Inflammatory macrophage (primary cell): ENCODE measurements at regions not wholly inside any gene's neighbourhood (a gene's known extent, or its start where the extent isn't known, plus 50 kb on each side); places are given as distances from the start of the nearest gene placed in this dataset.
"Not testable (repeated sequence)": the region's sequence is repeated elsewhere in the genome, so short reads cannot be mapped to it uniquely, and the experiment has no call there.

Experiments
- DNase-seq, 2 donors: peaks; one replicate each; pipeline ENCODE4 v3.0.0-alpha.2; 2020 to 2022

DNA sequence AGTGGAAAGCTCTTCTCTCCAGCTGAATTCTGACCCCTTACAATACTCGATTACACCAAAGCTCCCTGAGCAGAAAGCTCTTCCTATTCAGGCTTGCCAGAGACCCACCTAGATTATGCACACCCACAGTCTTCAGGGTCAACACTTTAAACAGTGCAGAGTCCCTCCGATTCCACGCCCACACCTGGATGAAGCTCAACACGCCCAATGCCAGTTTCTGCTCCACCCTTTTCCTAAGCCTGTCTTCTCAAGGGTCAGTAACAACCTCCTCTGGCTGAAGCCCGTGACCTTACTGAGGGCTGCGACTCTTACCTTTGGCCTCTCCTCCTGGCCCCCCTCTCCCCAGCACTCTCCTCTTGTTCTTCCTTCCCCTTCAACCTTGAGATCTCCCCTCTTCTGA is 492.0 kb upstream of the SALL3 start:
- DNase-seq = no peak

DNA sequence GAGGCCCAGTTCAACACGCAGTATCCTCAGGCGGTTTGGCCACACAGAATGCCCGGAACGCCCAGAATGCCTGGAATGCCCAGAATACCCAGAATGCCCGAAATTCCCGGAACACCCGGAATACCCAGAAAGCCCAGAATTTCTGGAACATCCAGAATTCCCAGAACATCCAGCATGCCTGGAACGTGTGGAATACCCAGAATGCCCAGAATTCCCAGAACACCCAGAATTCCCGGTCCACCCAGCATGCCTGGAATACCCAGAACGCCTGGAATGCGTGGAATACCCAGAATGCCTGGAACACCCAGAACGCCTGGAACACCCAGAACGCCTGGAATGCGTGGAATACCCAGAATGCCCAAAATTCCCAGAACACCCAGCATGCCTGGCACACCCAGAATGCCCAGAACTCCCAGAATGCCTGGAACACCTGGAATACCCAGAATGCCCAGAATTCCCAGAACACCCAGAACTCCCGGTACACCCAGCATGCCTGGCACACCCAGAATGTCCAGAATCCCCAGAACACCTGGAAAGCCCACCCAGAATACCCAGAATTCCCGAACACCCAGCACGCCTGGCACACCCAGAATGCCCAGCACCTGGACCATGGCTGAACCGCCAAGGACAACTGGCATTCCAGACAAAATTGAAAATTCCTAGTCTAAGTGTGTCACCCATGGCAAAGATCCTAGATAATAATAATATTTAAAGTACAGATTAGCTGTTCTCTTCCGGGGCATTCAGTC is 487.4 kb upstream of the SALL3 start:
- no peak for DNase-seq

DNA sequence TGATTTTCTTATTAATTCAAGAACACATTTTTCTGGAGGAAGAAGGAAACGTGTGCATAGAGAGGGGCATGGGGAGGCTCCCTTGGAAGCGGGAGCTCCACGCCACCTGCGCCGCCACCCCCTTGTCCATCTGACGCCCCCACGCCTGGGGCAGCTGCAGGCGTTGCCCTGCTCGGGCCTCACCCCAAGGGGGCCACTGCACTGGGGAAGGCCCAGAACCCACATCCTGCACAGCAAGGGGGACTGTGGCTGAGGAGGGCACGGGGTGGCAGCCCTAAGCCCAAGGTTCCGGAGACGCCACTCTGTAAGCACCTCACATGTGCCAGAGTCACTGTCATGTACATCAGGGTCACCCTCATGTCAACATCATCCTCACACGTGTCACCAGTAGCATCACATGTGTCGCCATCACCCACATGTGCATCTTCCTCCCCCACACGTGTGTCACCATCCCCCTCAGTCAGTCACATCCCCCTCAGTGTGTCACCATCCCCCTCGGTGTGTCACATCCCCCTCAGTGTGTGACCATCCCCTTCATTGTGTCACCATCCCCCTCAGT is 486.7 kb upstream of the SALL3 start:
- no peak for DNase-seq

DNA sequence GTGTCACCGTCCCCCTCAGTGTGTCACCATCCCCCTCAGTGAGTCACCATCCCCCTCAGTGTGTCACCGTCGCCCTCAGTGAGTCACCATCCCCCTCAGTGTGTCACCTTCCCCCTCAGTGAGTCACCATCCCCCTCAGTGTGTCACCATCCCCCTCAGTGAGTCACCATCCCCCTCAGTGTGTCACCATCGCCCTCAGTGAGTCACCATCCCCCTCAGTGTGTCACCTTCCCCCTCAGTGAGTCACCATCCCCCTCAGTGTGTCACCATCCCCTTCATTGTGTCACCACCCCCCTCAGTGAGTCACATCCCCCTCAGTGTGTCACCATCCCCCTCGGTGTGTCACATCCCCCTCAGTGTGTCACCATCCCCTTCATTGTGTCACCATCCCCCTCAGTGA is 486.1 kb upstream of the SALL3 start:
- DNase-seq = not testable (repeated sequence)

DNA sequence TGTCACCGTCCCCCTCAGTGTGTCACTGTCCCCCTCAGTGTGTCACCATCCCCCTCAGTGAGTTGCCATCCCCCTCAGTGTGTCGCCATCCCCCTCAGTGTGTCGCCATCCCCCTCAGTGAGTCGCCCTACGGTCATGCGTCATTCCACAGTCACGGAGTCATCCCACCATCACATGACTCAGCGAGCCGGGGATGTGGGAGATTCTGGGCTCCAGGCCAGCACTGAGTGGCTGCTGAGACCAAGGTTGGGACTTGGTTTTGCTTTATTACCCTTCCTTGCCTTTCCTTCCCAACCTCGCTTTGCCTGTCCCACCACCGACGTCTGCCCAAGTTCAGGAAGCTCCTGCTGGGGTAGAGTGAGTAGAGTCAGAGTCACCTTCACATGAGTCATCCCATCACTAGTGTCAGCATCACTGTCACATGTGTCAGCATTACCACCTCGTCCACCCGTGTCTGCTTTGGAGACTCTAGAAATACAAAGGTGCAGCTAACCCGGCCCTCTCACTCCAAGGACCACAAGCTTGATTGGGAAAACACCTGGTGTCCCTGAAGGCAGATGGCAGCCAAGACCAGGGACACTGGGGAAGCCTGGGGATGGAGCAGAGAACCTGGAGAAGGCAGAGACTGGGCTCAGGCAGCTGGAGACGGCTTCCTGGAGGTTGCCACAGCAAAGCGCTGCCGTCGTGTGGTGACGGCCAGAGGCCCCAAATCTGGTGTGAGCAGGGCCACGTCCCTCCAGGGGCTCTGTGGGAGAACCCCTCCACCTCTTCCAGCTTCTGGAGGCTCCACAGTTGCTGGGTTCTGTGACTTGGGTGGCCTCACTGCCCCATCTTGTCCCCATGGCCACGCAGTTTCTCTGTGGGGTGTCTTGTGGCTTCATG is 485.2 kb upstream of the SALL3 start:
- DNase-seq = no peak

DNA sequence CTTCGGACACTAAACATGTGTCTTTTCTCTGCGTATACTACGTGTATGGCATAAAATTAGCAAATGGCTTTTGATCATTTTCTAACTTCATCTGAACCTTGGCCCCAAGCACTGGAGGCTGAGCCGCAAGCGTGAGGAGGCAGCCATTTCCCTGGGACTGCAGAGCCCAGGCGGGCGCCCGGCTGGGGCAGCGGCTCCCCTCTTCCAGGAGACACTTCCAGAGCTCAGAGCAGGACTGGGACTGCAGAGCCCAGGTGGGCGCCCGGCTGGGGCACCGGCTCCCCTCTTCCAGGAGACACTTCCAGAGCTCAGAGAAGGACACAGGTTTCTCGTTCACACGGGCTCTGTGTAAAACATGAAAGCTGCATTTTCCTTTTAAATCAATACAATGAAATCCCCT is 484.1 kb upstream of the SALL3 start:
- DNase-seq = no peak

DNA sequence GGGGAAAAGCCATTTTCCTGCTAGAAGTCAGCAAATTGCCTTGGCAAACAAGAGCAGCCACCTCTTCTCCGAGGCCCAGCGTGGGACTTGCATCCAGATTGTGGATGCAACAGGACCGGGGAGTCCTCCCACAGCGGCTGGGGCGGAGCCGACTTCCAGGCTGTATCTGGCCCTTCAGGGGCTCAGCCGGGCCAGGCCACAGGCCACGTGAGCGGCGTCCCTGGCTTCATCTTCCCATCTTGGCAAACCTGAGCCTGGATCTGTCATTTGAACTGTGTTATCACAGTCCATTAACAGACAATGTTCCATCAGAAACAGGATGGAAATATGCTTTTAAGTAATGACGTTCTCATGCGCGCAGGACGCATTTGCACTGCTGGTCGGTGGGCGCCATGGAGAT is 483.5 kb upstream of the SALL3 start:
- no peak for DNase-seq

DNA sequence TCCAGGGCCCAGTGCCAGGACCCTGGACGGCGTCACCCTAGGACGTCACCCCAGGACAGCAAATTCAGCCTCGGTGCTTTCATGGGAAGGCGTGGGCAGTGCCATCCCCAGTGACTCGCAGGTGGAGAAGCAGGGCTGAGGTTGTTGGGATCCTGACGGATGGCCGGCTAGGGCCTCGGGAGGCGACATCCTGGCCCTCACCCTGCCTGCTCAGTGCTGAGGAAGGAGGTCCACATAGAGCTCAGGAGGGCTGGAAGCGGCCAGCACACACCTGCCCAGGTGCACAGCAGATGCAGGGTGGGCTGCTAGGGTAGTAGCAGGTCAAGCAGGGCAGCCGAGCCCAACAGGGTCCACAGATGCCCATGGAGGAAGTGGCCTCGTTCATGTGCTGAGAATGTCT is 482.0 kb upstream of the SALL3 start:
- DNase-seq = no peak

DNA sequence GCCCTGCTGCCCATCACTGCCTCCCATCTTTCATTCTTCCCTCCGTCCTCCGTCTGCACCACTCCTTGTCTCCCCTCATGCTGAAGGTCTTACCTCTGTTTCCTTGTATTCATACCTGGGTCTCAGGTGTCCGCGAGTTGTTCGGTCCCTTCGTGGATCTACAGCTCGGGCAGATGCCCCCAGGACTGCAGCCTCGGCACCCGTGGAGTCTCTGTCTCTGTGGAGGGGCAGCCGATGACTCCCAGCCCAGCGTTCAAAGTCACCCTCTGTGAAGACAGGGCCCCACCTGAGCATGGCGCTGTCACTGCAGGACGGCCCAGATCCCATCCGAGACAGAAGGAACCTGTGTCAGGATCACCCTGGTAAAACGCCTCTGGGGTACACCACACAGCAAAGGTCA is 480.0 kb upstream of the SALL3 start:
- no peak for DNase-seq

DNA sequence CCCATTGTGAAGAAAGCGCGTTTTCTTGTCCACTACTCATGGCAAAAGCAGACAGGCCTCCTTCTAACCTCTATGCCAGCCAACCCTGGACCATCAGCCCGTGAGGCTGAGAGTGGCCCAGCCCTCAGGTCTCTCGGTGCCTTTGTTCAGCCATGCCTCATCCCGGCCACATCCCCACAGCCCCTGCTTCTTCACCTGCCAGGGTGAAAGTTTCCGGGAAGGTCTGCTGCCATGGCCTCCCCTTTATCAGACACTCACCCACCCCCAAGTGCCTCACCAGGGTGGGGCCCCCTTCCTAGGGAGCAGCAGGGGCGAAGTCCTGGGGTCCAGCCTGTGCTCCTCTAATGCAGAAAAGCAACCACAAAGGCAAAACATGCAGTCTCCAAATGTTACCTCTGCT is 478.4 kb upstream of the SALL3 start:
- DNase-seq = no peak

DNA sequence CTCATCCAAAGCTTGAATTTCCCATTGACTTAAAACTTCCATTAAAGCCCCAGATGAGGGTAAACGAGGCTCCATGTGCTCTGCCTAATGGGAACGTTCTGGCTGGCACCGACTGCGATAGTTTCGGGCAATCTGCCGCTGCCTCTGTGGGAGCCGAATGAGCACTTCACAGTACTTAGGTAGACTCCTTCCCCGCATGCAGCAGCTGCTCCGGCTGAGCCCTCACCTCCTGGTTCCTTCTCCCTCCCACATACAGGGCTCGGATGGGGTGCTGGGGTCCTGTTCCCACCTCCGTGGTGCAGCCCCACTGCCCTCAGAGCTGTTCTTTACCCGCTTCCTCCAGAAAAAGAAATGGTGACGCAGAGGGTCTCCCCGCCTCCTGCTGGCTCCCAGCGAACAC is 476.5 kb upstream of the SALL3 start:
- DNase-seq = no peak

DNA sequence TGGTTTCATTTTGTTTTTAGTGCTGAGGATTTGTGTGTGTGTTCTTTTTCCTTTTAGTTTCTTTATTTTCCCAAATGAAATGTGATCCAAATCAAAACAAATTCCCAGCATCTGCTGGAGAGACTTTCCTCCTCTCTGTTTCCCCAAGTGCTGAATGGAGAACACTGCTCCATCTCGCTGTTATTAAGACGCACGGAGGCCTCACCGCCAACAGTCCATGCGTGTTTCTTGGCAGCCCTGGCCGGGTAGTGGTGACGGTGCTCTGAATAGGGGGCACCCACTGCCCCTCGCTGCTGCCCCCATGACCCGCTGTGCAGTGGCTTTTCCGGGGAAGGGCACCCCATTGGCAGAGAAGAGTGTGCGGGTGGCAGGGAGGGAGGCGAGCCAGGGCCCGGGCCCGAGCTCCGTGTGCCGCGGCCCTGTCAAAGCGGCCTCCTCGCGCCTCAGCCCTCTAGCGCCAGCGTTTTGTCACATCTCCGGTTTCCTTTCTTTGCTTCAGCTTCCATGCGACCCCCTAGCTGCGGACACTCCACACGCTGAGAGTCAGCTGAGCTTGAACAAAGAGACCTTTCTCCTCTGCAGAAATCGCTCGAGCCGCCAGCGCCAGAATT is 473.7 kb upstream of the SALL3 start:
- no peak for DNase-seq

DNA sequence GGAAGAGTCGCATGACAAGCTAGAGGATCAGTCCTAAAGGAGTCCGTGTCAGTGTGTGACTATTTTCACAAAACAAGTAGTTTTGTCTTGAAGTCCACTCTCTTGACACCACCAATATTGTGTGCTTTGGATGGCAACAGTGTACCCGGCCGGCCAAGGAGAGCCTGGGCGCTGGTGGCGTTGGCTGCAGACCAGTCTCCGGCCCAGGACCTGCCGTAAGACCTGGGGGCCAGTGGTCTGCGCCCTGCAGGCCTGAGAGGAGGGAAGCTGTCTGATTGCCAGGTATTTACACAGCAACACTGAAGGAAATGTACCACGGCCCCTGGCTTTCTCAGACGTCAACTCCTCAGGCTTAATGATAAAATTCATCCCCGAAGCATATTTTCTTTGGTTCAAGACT is 472.4 kb upstream of the SALL3 start:
- DNase-seq = no peak

DNA sequence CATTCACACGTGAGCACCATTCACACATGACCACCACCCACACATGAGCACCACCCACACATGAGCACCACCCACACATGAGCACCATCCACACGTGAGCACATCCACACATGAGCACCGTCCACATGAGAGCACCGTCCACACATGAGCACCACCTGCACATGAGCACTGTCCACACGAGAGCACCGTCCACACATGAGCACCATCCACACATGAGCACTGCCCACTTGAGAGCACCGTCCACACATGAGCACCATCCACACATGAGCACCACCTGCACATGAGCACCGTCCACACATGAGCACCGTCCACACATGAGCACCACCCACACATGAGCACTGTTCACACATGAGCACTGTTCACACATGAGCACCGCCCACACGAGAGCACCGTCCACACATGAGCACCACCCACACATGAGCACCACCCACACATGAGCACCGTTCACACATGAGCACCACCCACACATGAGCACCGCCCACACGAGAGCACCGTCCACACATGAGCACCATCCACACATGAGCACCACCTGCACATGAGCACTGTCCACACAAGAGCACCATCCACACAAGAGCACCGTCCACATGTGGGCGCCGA is 471.3 kb upstream of the SALL3 start:
- not testable (repeated sequence) for DNase-seq

DNA sequence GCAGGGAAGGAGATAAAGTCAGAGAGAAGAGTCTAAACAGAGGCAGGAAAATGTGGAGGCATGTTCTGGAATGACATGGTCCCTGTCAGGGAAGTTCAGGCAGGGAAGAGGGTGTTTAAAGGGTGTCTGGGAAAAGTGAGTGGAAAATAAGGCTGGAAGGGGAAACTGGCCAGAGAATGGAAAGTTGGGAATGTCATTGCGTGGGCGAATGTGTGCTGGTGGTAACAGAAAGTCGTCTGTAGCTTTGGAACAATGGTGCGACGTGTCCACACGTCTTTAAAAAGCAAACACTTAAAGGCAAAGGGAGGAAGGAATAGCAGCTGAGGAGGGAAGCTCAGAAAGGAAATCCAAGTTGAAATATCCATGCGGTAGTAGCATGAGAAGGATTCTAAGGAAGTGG is 469.5 kb upstream of the SALL3 start:
- DNase-seq = no peak

DNA sequence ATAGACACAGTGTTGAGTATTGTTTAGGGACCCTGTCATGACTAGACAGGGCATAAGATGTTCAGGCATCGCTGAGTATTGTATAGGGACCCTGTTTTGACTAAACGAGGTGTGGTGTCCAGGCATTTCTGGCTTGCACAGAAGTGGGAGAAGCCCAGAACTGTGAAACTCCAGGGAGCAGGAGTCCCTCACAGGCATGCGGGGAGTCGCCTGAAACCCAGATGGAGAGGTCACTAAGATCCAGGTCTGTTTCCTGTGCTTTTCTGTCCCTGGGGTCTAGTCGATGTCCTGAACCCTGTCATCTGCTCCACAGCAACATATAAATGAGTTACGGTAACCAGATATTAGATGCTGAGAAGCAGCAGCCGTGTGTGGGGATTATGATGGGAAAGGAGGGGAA is 469.0 kb upstream of the SALL3 start:
- no peak for DNase-seq

DNA sequence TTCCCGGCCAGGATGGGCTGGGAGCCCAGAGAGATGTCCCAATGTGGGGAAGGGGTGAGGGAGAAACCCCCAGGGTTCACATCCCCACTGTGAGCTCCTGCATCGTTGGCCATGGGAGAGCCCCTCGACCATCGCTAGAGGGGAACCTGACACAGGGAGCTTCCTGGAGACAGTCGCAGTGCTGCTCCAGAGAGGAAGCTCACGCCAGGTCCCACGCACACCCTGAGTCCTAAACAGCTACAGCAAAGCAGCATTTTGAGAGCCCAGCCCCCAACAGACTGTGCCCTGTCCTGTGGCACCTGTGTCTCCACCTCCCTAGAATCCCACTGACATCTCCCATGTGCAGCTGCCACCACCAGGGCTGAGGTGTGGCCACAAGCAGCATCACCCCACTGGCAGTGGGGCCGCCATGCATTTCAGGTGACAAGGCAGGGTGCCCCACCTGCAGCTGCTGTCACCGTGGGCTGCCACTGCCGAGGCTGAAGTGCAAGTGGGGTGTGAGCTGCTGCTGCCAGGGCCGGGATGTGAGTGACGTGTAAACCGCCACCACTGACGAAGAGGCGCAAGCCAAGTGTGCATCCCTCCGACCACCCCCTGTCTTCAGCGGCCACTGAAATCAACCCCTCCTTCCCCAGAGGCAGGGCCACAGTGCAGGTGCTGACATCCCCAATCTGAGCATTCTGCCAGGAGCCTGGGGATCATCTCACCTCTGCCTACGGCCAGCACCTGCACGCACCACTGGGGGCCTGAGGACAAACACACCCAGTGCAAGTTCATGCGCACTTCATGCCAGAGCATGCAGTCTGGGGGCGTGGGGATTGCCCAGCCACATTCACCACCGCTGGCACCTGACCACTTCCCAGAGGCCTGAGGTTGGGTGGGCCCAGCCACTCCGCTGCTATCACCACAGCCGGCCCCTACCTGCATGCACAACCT is 467.7 kb upstream of the SALL3 start:
- DNase-seq = no peak

DNA sequence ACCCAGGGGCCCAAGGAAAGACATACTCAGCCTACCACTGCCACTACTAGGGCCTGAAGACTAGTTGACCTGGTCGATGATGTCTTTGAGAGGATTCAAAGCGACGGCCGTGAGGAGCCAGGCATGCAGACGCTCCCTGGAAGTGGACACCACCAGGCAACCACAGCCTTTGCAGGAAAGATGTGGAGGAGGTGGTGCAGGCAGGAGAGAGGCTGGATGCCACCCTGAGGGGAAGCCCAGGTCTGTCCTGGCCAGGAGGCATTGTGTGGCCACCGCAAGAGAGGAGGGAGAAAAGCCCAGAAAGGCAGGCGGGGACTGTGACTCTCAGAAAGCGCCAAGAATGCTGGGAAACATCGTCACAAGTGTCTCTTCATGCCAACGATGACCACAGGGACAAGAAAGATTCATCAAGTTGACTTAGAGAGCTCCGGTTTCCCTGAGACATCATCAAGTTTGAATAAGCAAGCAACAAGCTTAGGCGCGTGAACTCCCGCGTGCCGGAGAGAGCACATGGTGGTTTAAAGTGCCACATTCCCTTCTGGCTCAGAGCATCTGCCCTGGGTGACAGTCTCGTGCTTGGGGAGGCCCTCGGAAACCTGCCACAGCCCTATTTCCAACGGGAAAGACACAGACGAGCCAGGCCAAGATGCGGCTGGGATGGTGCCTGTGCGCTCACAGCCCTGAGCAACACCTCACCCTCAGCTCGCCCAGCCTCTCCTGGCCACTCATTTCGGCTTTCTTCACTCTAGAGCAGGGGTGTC is 464.5 kb upstream of the SALL3 start:
- DNase-seq = no peak

DNA sequence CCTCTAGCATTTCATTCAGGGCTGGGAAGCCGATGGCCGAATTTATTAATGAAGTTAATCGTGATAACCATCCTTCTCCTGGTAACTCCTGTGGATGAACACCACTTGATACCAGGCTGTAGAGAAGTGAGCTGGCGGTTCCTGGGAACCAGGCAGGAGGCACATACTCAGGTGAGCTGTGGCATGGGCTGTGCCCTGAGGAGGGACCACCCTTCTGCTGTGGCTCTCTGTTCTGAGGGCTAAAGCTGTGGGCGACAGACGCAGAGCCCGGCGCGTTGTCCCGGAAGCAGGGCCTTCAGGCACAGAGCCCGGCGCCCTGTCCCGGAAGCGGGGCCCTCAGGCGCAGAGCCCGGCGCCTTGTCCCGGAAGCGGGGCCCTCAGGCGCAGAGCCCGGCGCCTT is 462.3 kb upstream of the SALL3 start:
- no peak for DNase-seq

DNA sequence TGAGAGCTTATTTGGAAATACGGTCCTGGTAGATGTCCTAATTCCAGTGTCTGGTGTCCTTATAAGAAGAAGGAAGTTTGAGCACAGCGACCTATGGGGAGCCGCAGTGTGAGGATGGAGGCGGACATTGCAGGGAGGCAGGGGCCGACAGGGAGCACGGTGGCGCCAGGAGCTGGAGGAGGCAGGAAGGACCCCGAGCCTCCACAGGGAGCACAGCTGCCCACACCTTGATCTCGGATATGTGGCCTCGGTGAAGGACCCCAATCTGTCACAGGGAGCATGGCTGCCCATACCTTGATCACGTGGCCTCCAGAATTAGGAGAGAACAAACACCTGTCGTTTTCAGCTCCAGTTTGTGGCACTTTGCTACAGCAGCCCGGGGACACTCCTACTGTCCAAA is 461.6 kb upstream of the SALL3 start:
- DNase-seq = no peak

DNA sequence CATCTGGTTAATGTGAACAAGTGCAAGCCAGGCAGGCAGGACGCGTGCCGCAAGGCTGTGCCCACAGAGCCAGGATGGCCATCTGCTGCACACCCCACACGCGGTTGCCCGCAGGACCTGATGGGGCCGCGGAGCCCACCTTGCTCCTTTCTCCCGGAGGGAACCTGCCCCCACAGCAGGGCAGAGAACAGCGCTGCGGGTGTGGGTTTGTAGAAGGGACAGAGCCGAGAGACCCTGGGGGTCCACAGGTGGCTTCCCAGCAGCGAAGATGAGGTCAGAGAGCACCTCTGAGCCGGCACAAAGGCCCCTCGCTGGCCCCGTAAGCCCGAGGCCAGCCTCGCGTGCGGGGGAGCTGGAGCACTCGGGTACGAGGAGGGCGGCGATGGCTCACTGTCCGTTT is 460.8 kb upstream of the SALL3 start:
- no peak for DNase-seq
